GM18520 (cell line): ENCODE measurements at regions not wholly inside any gene's neighbourhood (a gene's known extent, or its start where the extent isn't known, plus 50 kb on each side); places are given as distances from the start of the nearest gene placed in this dataset.
"Not testable (repeated sequence)": the region's sequence is repeated elsewhere in the genome, so short reads cannot be mapped to it uniquely, and the experiment has no call there.

Source experiments
- ATAC-seq: cut with Tn5 transposase; IDR thresholded peaks from one replicate; pipeline ENCODE4 v1.9.1; 2021; ENCODE audit not compliant: unreplicated experiment

GRCh38 chr12:60184096-60184495, 588.3 kb downstream of the SLC16A7 start:
- ATAC-seq: no peak

GRCh38 chr12:60185060-60185459, 589.2 kb downstream of the SLC16A7 start:
- ATAC-seq: no peak

- ATAC-seq: no peak
These were observed 595.4 kb downstream of the SLC16A7 start for GRCh38 chr12:60191271-60191670.

- ATAC-seq: no peak
These were observed 596.0 kb downstream of the SLC16A7 start for GRCh38 chr12:60191676-60192359.

- no peak for ATAC-seq
These were observed 598.8 kb downstream of the SLC16A7 start for GRCh38 chr12:60194678-60195077.

GRCh38 chr12:60195483-60195882, 599.7 kb downstream of the SLC16A7 start:
- ATAC-seq: no peak

GRCh38 chr12:60196366-60196765, 600.5 kb downstream of the SLC16A7 start:
- no peak for ATAC-seq

GRCh38 chr12:60197589-60197988, 601.8 kb downstream of the SLC16A7 start:
- ATAC-seq: no peak

- no peak for ATAC-seq
These were observed 606.1 kb downstream of the SLC16A7 start for GRCh38 chr12:60201891-60202290.

GRCh38 chr12:60205500-60205899, 609.7 kb downstream of the SLC16A7 start:
- no peak for ATAC-seq

GRCh38 chr12:60209521-60209920, 613.7 kb downstream of the SLC16A7 start:
- ATAC-seq: no peak

GRCh38 chr12:60209933-60210332, 614.1 kb downstream of the SLC16A7 start:
- no peak for ATAC-seq

- no peak for ATAC-seq
These were observed 614.9 kb downstream of the SLC16A7 start for GRCh38 chr12:60210756-60211155.

- no peak for ATAC-seq
These were observed 615.4 kb downstream of the SLC16A7 start for GRCh38 chr12:60211244-60211643.

GRCh38 chr12:60212159-60213000, 616.6 kb downstream of the SLC16A7 start:
- ATAC-seq: no peak

- ATAC-seq: not testable (repeated sequence)
These were observed 617.4 kb downstream of the SLC16A7 start for GRCh38 chr12:60213272-60213671.

- no peak for ATAC-seq
These were observed 620.4 kb downstream of the SLC16A7 start for GRCh38 chr12:60216226-60216625.

GRCh38 chr12:60223242-60223641, 627.4 kb downstream of the SLC16A7 start:
- no peak for ATAC-seq

GRCh38 chr12:60225216-60226000, 629.6 kb downstream of the SLC16A7 start:
- no peak for ATAC-seq

- ATAC-seq: no peak
These were observed 632.1 kb downstream of the SLC16A7 start for GRCh38 chr12:60227916-60228315.

- ATAC-seq: no peak
These were observed 634.2 kb downstream of the SLC16A7 start for GRCh38 chr12:60230056-60230455.

- ATAC-seq: no peak
These were observed 635.5 kb downstream of the SLC16A7 start for GRCh38 chr12:60231303-60231702.
